A204.1 (cell line): ENCODE measurements at regions not wholly inside any gene's neighbourhood (a gene's known extent, or its start where the extent isn't known, plus 50 kb on each side); places are given as distances from the start of the nearest gene placed in this dataset.
"Not testable (repeated sequence)": the region's sequence is repeated elsewhere in the genome, so short reads cannot be mapped to it uniquely, and the experiment has no call there.

Experiments used
- FAIRE-seq: peaks from 2 replicates; lab custom pipeline; 2012; peaks lifted over from hg19 to GRCh38; lab: Jason Lieb, UNC

- no peak for FAIRE-seq
Measured at GRCh38 chr13:50527612-50528509, 315.6 kb downstream of the DLEU7 start.

DNA sequence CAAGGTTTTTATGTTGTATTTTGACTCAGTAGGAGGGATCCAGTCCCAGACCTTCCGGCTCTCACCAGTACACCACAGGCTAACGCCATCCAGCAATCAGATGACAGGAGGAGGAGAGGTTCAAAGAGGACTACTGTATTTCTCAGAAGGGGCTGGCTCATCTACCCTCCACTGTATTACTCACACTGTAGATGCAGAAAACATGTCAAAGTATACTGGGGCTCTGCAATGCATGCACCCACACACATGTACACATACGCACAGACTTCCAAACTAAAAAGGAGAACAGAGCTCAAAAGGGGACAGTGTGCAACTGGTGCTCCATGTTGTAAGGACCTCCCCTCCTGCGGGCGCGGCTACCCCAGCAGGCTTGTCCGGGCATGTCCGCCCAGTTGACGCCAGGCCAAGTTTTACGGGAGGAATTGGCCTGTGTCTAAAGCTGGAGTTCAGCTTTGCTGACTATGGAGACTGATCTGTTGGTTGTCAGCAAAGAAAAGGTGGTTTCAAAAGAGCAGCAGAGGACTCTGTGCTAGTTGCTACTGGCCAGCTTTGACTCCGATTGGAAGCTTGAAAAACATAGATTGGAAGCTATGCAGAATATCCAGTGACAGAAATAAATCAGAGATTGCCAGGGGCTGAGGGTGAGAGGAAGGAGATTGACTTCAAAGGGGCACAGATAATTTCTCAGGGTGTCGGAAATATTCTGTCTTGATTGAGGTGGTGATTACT, 314.2 kb downstream of the DLEU7 start:
- peak; percentile 94 for FAIRE-seq

DNA sequence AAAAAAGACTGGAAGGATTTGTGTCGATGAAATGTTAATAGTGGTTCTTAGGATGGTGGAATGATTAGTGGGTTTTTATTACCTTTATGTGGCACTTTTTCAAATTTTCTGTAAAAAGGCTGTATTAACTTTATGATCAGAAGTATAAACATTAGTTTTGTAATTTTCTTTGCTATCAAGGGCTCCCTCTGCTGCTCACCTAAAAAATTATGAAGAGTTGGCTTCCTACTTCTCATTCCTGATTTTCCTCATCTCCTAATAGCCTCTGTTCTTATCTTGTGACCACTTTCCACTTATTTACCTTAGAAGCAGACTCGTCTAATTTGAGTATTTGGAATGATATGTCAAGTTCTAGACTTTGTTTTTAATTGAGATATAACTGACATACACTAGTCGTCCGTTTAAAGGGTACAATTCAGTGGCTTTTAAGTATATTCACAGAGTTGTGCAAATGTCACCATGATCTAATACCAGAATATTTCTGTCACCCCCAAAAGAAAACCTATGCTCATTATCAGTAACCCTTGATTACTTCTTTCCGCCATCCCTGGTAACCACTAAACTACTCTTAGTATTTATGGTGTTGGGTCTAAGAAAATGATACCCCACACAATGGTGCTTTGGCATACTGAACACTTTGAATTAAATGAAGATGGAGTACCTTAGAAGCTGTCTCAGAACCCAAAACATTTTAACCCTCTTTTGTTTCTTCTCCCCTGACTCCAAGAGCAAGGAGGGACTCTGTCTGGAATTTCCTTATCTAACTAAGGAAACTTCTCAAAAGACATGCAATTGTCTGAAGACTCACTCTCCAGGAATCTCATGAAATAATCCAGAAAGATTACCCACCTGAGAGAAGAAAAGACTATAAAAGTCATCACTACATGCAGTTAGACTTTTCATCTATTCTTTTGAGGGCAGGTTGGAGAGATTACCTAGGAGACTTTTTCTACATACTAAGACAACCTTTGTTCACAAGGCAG, 311.3 kb downstream of the DLEU7 start:
- FAIRE-seq: peak; percentile 95

DNA sequence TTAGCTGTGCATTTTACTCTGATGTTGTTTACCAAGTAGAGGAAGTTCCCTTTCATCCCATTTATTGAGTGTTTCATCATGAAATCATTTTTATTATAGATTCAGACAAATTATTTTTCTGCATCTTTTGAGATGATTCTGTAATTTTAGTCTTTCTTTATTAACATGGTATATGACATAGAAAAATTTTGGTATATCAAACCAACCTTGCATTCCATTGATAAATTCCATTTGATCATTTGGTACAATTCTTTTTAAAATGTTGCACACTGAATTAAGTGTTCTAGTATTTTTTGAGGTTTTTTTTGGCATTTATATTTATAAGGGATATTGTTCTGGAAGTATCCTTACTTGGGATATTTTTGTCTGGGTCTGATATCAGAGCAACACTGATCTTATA, 308.4 kb downstream of the DLEU7 start:
- peak; percentile 64 for FAIRE-seq

GRCh38 chr13:50537029-50537428, 306.5 kb downstream of the DLEU7 start:
- no peak for FAIRE-seq

DNA sequence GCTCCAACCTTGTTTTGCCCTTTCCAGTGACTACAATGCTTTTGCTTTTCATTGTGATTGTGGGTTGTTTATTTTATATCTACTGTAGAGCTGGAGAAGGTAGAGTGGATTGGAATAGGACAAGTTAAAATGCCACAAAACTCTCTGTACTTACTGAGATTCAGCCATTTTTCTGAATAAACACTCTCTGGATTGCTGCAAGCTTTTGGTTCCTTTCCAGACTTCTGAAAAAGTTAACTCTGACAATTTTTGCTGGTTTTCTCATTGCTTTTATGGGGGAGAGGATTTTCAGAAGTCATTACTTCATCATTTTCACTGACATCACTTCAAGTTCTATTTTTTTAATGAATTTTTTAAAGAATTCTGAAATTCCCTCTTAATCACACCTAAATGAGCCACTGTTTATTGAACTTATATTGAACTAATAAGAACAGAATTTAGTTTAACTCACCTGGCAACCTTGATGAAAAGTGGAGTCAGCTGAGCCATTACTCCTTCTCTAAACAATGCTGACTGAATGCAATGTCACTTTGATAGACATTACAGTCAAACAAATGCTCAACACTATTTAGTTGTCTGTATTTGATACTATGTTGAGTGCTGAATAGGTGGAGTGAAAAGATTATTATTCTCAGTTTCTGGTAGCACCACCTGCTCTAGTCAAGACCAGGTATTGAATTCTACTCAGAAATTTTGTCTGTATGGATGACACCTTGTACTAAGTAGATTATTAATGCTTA, 303.5 kb downstream of the DLEU7 start:
- FAIRE-seq: no peak

GRCh38 chr13:50543141-50543540, 300.4 kb downstream of the DLEU7 start:
- FAIRE-seq: no peak

DNA sequence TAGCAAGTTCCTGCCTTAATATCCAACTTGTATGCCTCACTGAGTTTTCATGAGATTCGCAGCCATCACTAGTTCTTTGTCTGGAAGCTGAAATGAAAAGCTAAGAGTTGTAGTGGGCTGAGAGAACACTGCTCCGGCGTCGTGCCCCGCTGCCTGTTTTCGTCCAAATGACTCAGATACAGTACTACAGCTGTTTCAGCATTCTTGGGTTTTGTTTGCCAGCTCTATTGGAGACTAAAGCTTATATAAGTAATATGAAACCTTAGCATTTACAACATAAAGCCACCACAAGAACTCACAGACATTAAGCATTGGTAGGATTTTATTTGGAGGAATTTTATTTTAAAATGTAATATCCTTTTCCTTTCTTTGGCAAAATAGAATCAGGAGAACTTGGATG, 299.7 kb downstream of the DLEU7 start:
- no peak for FAIRE-seq

DNA sequence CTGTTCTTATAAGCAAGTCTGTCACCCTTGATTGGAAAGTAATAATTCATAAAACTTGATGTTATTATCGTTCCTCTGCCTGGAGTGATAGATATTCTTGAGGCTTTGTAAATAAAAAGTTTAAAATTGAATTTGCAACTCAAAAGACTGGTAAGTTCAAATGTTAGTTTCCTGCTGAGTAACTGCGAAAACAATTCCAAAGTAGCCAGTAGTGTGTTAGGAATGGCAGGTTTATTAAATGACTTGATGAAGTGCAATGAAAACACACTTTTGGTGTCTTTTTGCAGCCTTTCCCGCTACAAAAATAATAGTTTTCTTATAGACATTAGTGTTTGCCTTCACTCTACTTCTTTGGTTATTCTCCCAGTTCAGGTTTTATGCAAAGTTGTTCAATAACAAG, 299.3 kb downstream of the DLEU7 start:
- FAIRE-seq: no peak

- not testable (repeated sequence) for FAIRE-seq
Measured at GRCh38 chr13:50547175-50547574, 296.3 kb downstream of the DLEU7 start.

DNA sequence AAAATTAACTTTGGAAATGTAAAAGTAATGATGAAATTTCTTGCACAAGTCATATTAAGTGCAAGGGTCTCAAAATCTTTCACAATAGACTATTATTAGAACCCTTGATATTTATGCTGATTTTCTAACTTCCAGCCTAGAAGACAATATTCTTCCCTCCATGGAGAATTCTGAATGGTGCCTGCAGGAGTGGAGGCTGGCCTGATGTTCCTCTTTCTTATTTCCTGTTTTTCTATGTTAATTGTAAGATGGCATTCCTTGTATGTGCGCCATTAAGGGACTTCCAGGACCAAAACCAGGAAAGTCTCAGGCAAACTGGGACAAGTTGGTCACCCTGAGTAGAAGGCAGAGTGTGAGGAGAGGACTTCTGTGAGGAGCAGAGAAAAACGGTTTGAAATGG, 294.9 kb downstream of the DLEU7 start:
- no peak for FAIRE-seq

DNA sequence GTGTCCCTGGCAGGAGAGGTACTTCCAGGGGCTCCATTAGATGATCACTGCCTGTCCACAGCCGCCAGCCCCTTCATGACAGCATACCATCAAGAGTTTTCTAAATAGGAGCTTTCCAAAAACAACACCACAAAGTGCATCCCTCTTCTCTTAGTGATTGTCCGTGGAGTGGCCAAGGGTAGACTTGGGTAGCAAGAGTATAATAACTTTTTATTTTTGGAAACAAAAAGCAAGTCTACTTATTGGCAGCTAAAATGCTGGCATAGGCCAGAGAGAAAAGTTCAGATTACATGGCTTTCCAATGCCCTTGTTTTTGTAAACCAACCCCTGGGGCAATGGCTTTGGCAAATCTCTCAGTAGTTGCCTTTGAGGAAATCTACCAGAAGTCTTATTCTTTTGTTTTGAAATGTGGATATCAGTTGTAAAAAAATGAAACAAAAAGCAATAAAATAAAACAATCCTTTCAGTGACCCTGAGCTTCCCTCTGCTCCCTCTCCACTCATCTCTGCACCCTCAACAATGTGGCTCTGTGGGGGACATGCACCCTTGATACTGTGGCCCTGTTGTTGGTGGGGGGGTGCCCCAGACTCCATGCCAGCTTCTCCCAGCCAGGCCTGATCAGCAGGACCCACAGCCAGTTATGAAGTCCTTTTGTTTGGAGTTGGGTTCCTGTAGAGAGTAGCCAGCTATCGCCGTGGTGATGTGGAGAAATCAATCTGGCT, 294.1 kb downstream of the DLEU7 start:
- FAIRE-seq: no peak

DNA sequence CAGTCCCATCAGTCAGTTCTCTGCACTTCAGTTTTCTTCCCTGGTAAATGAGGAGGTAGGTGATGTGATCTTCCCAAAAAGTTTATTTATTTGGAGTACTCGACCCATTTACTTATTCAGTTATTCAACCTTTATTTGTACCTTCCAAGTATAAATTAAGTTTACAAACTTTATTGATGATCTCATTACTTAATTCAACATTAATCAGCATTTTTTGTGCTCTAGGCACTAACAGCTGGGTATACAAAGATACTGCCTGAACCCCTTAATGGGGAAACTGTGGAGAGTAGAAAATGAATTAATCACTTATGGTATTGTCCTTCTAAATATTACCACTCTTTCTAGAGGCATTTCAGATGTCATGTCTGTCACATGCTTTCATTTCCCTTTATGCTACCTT, 293.3 kb downstream of the DLEU7 start:
- FAIRE-seq: no peak

- peak; percentile 14 for FAIRE-seq
Measured at GRCh38 chr13:50552424-50552966, 291.0 kb downstream of the DLEU7 start.

- no peak for FAIRE-seq
Measured at GRCh38 chr13:50561739-50562138, 281.8 kb downstream of the DLEU7 start.

DNA sequence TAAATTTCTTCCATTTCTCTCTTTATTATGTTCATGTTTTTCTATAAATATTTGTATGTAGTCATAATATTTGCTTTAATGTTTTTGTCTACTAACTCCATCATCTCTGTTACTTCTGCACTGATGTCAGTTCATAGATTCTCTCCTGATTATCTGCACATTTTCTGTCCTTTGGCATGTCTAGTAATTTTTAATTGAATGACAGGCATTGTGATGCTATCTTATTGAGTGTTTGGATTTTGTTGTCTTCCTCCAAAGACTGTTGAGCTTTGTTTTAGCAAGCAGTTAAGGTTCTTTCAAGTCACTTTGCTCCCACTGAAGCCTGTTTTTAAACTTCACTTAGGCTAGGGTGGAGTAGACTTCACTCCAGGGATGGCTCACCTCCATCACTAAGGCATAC, 276.8 kb downstream of the DLEU7 start:
- FAIRE-seq: no peak

DNA sequence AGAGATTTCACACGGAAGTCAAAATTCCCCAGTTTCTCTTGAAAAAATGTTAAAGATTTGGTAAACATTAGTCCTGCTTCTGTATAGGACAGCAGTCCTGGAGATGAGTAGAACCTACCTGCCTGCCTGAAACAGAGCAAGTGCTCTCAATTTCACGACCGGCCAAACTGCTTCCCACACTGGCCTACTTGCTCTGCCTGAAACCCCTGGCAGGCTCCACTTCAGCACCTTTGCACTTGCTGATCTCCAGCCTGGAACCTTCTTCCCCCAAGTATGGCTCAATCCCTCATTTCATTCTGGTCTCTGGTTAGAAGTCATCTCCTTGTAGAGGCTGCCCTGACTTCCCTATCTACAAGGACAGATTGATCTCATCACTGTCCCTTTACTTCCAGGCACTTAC, 271.4 kb downstream of the DLEU7 start:
- FAIRE-seq: no peak

DNA sequence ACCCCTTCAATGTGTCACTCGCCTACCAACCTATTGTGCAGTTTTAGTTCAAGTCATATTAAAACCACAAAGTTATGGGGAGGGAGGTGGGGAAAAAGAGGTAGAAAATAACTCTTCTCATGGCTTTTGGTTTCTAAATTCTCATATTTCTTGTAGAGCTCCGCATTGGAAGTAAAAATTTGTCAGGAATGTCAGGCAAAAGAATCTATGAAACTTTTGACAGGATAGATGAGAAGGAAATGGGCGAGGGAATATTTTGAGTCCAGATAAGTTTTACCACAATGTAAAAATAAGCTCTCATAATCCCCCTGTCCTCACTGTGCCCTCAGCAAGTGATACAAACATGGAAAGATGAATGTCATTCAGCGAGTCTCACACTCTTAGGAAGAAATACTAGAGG, 270.4 kb downstream of the DLEU7 start:
- no peak for FAIRE-seq

DNA sequence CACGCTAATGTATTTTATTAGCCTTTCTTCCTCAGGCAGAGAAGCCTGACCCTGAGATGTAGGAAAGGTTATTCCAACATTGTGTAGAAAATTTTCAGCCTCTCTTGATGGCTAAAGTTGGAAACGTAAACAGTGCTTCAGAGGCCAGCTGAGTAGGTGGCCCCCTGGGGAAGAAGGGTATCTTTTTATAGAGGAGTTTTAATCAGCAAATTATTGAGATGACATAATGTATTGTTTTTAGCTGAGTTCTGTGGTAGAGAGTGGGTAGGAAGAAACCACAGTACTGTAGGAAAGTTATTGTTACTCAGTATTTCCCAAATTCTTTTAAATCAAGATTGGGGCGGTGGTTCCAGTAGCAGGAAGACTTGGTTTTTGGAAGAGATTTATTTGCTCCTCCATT, 268.8 kb downstream of the DLEU7 start:
- no peak for FAIRE-seq

DNA sequence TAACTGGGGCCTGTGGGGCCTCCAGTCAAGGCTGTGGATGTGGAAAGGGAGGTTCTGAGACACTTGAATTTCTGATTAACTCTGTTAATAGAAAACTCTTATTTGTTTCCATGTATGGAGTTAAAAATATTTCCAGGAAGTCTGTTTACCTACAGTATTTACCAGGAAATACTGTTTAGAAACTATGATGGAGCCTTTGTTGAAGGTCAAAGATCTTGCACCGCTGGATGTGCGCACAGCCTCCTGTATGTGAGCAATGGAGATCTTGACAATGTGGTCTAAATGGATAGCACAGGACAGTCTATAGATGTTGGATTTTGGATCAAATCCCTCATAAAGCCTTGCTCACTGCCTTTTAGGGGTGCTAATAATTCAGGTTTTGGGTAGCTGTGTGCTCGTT, 268.4 kb downstream of the DLEU7 start:
- FAIRE-seq: no peak

DNA sequence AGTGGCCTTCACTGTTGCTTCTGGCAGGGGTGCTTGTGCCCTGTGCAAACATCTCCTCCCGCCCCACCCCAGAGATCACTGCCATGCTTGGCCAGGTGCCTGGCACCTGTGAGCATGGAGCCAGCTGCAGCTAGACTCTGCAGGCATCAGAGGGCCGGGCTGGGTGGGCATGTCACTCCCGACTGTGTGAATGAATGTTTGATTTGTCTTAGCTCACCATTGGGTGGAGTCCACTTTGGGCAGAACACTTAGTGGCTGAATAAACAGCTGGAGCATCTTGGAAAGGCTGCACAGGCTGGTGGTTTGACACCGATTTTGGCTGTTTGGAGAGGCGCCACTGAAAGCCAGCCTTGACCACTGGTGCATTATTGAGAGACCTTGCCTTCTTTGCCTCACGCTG, 267.3 kb downstream of the DLEU7 start:
- no peak for FAIRE-seq
